Small intestine (tissue), 7 donors: ENCODE measurements at regions not wholly inside any gene's neighbourhood (a gene's known extent, or its start where the extent isn't known, plus 50 kb on each side); places are given as distances from the start of the nearest gene placed in this dataset.
A peak's percentile ranks its signal among the peaks of the same experiment; 100 is the strongest.
"Not testable (repeated sequence)": the region's sequence is repeated elsewhere in the genome, so short reads cannot be mapped to it uniquely, and the experiment has no call there.

Experiments used
- DNase-seq, 2 donors: peaks; one replicate each; pipeline versions ENCODE4 v3.0.0 to v3.0.0-alpha.2; 2013
- FAIRE-seq: peaks from 2 replicates; lab custom pipeline; 2012; peaks lifted over from hg19 to GRCh38; lab: Jason Lieb, UNC
- H3K27ac ChIP-seq, 3 donors: one replicate each; pipeline ENCODE4 v1.5.1; 2013; ENCODE audit warnings: low read length in 2 of 3, mild to moderate bottlenecking in 2 of 3, control low read depth in 1 of 3, inconsistent platforms in 1 of 3, low read depth in 1 of 3, moderate library complexity in 1 of 3
- H3K27me3 ChIP-seq, 3 donors: one replicate each; pipeline ENCODE4 v1.6.1; 2013; ENCODE audit warnings: low read length in 3 of 3, inconsistent platforms in 1 of 3; ENCODE audit not compliant: control insufficient read depth in 3 of 3, insufficient read depth in 3 of 3
- H3K36me3 ChIP-seq, 3 donors: one replicate each; pipeline ENCODE4 v1.6.1; 2013; ENCODE audit warnings: low read length in 3 of 3, inconsistent platforms in 1 of 3, low read depth in 1 of 3, mild to moderate bottlenecking in 1 of 3, moderate library complexity in 1 of 3; ENCODE audit not compliant: control insufficient read depth in 3 of 3, insufficient read depth in 2 of 3
- H3K4me1 ChIP-seq, 3 donors: one replicate each; pipeline ENCODE4 v1.6.1; 2013; ENCODE audit warnings: low read length in 2 of 3, inconsistent platforms in 1 of 3, low read depth in 1 of 3, mild to moderate bottlenecking in 1 of 3, moderate library complexity in 1 of 3; ENCODE audit not compliant: control insufficient read depth in 3 of 3, insufficient read depth in 2 of 3
- H3K4me3 ChIP-seq, 3 donors: one replicate each; pipeline ENCODE4 v1.5.1; 2013; ENCODE audit warnings: low read length in 3 of 3, control low read depth in 1 of 3, inconsistent platforms in 1 of 3, low read depth in 1 of 3, mild to moderate bottlenecking in 1 of 3, moderate library complexity in 1 of 3
- H3K9me3 ChIP-seq, 2 donors: one replicate each; pipeline ENCODE4 v1.6.1; 2013; ENCODE audit warnings: low read depth in 1 of 2, low read length in 1 of 2; ENCODE audit not compliant: control insufficient read depth in 2 of 2, insufficient read depth in 1 of 2
- WGBS, 3 donors: extraction: QIAGEN DNeasy Blood & Tissue Kit; methylation state at CpG; one replicate each; pipeline ENCODE4 v1.1.7; 2013; 5-methylcytosine and 5-hydroxymethylcytosine counted together
- donor health status: healthy with polysubstance abuse.
- donor health status: control.
- donor health status: control.
- donor health status: Bipolar disorder and iron deficiency.
- donor health status: healthy.

GRCh38 chr6:119490050-119490449, 140.5 kb upstream of the MAN1A1 start:
- H3K4me1 ChIP-seq, DNase-seq, H3K4me3 ChIP-seq, H3K9me3 ChIP-seq, H3K27ac ChIP-seq, FAIRE-seq, H3K36me3 ChIP-seq, H3K27me3 ChIP-seq: not testable (repeated sequence)
- WGBS, 3 donors, result 80 to 88% (median 81%) methylated on average over 1 of the region's 1 CpG

- Histone ChIP-seq H3K36me3 (no peaks in the 10 kb centered on the region), H3K9me3 (no peaks in the 10 kb centered on the region), H3K27me3 (no peaks in the 10 kb centered on the region), H3K4me1 (peaks cover 0 to 6% (median 2%) of the 10 kb centered on the region in 3 donors), H3K27ac (no peak overlapping the region), H3K4me3 (no peak overlapping the region)
- no peak for FAIRE-seq
- DNase-seq, result peak in 1 of 2 donors; percentile 13
- 22 to 65% (median 51%) methylated on average over 5 of the region's 5 CpGs for WGBS, 3 donors
Observed at GRCh38 chr6:119484598-119484997, 135.0 kb upstream of the MAN1A1 start.

- FAIRE-seq, result no peak
- Histone ChIP-seq H3K36me3 (no peaks in the 10 kb centered on the region), H3K4me3 (no peak overlapping the region), H3K9me3 (no peaks in the 10 kb centered on the region), H3K27ac (no peak overlapping the region), H3K27me3 (no peaks in the 10 kb centered on the region), H3K4me1 (peaks cover 0 to 6% (median 2%) of the 10 kb centered on the region in 3 donors)
- DNase-seq, result no peak
Observed at GRCh38 chr6:119483908-119484307, 134.3 kb upstream of the MAN1A1 start.

GRCh38 chr6:119482850-119483285, 133.3 kb upstream of the MAN1A1 start:
- H3K36me3 ChIP-seq, result no peaks in the 10 kb centered on the region
- H3K9me3 ChIP-seq, result no peaks in the 10 kb centered on the region
- 72 to 77% (median 74%) methylated on average over 4 of the region's 4 CpGs for WGBS, 3 donors
- no peak overlapping the region for H3K4me3 ChIP-seq
- peak in 1 of 2 donors; percentile 49 for DNase-seq
- peaks cover 0 to 6% (median 2%) of the 10 kb centered on the region in 3 donors for H3K4me1 ChIP-seq
- H3K27ac ChIP-seq, result no peak overlapping the region
- no peak for FAIRE-seq
- H3K27me3 ChIP-seq, result no peaks in the 10 kb centered on the region

GRCh38 chr6:119481976-119482375, 132.4 kb upstream of the MAN1A1 start:
- H3K27me3 ChIP-seq, result no peaks in the 10 kb centered on the region
- H3K36me3 ChIP-seq, result no peaks in the 10 kb centered on the region
- H3K4me3 ChIP-seq, result no peak overlapping the region
- no peaks in the 10 kb centered on the region for H3K9me3 ChIP-seq
- FAIRE-seq (no peak), DNase-seq (no peak)
- no peak overlapping the region for H3K27ac ChIP-seq
- peaks cover 0 to 6% (median 2%) of the 10 kb centered on the region in 3 donors for H3K4me1 ChIP-seq
- 88 to 100% (median 94%) methylated on average over 1 of the region's 1 CpG for WGBS, 3 donors

- no peaks in the 10 kb centered on the region for H3K9me3 ChIP-seq
- DNase-seq (no peak), FAIRE-seq (peak; percentile 10)
- H3K4me1 ChIP-seq, result peaks cover 0 to 6% (median 2%) of the 10 kb centered on the region in 3 donors
- H3K36me3 ChIP-seq, result no peaks in the 10 kb centered on the region
- H3K27ac ChIP-seq, result no peak overlapping the region
- no peaks in the 10 kb centered on the region for H3K27me3 ChIP-seq
- WGBS, 3 donors, result 95 to 100% (median 95%) methylated on average over 1 of the region's 1 CpG
- no peak overlapping the region for H3K4me3 ChIP-seq
Observed at GRCh38 chr6:119480961-119481497, 131.5 kb upstream of the MAN1A1 start.

GRCh38 chr6:119479860-119480655, 130.5 kb upstream of the MAN1A1 start:
- no peak overlapping the region for H3K4me3 ChIP-seq
- WGBS, 3 donors, result 66 to 81% (median 66%) methylated on average over 2 of the region's 2 CpGs
- no peaks in the 10 kb centered on the region for H3K36me3 ChIP-seq
- DNase-seq (peak in 1 of 2 donors; percentile 26), FAIRE-seq (no peak)
- H3K27ac ChIP-seq, result no peak overlapping the region
- no peaks in the 10 kb centered on the region for H3K27me3 ChIP-seq
- H3K9me3 ChIP-seq, result no peaks in the 10 kb centered on the region
- peaks cover 0 to 6% (median 2%) of the 10 kb centered on the region in 3 donors for H3K4me1 ChIP-seq

GRCh38 chr6:119476554-119476953, 127.0 kb upstream of the MAN1A1 start:
- H3K27ac ChIP-seq, result peak overlapping the region in 1 of 3 donors; percentile 59

More at GRCh38 chr6:119476554-119476953, 127.0 kb upstream of the MAN1A1 start:
- WGBS, 3 donors, result 45 to 81% (median 67%) methylated on average over 4 of the region's 4 CpGs
- Histone ChIP-seq H3K4me3 (no peak overlapping the region), H3K4me1 (peaks cover 0 to 6% (median 2%) of the 10 kb centered on the region in 3 donors), H3K27me3 (no peaks in the 10 kb centered on the region), H3K36me3 (no peaks in the 10 kb centered on the region), H3K9me3 (no peaks in the 10 kb centered on the region)
- DNase-seq, result no peak
- FAIRE-seq, result no peak
